ENCODE measurements at regions not wholly inside any gene's neighbourhood (a gene's known extent, or its start where the extent isn't known, plus 50 kb on each side); places are given as distances from the start of the nearest gene placed in this dataset.

- DNase-seq: no peak
Measured at GRCh38 chr2:238584617-238585016, 157.9 kb downstream of the ASB1 start.

GRCh38 chr2:238585836-238586821, 159.4 kb downstream of the ASB1 start:
- no peak for DNase-seq

GRCh38 chr2:238586931-238587775, 160.4 kb downstream of the ASB1 start:
- no peak for DNase-seq

- DNase-seq: no peak
Measured at GRCh38 chr2:238587776-238588660, 161.3 kb downstream of the ASB1 start.

- DNase-seq: no peak
Measured at GRCh38 chr2:238589591-238590460, 163.1 kb downstream of the ASB1 start.

GRCh38 chr2:238591732-238592131, 165.0 kb downstream of the ASB1 start:
- no peak for DNase-seq

- no peak for DNase-seq
Measured at GRCh38 chr2:238593236-238593635, 166.5 kb downstream of the ASB1 start.

- no peak for DNase-seq
Measured at GRCh38 chr2:238593678-238594077, 167.0 kb downstream of the ASB1 start.

GRCh38 chr2:238594796-238595749, 168.3 kb downstream of the ASB1 start:
- DNase-seq: no peak

GRCh38 chr2:238595750-238596570, 169.2 kb downstream of the ASB1 start:
- no peak for DNase-seq

- DNase-seq: no peak
Measured at GRCh38 chr2:238596571-238597551, 170.1 kb downstream of the ASB1 start.

- DNase-seq: no peak
Measured at GRCh38 chr2:238597638-238598528, 171.2 kb downstream of the ASB1 start.

- DNase-seq: no peak
Measured at GRCh38 chr2:238598802-238599530, 172.2 kb downstream of the ASB1 start.

- no peak for DNase-seq
Measured at GRCh38 chr2:238599549-238600505, 173.1 kb downstream of the ASB1 start.

Data from NCI-H526 (cell line).